Psoas muscle (tissue), 7 donors: ENCODE measurements at regions not wholly inside any gene's neighbourhood (a gene's known extent, or its start where the extent isn't known, plus 50 kb on each side); places are given as distances from the start of the nearest gene placed in this dataset.
"Not testable (repeated sequence)": the region's sequence is repeated elsewhere in the genome, so short reads cannot be mapped to it uniquely, and the experiment has no call there.

Source experiments
- ATAC-seq, 4 donors: fragments of 200-7000 bp; cut with Tn5 transposase; one replicate each; pipeline ENCODE4 v1.9.1; 2020; ENCODE audit warnings: moderate library complexity in 3 of 4, mild to moderate bottlenecking in 2 of 4
- DNase-seq, 2 donors: peaks; one replicate each; pipeline ENCODE4 v3.0.0-alpha.2; 2020
- H3K27ac ChIP-seq: fragments of 200-600 bp; one replicate; pipeline ENCODE4 v1.8.0; 2022
- H3K27me3 ChIP-seq, 3 donors: fragments of 200-600 bp in 1 of 3; one replicate each; pipeline versions ENCODE4 v1.6.1 to v1.8.0; 2013 to 2022; ENCODE audit warnings: low read length in 2 of 3, mild to moderate bottlenecking in 2 of 3, moderate library complexity in 1 of 3; ENCODE audit not compliant: insufficient read depth in 3 of 3
- H3K36me3 ChIP-seq, 2 donors: fragments of 200-600 bp in 1 of 2; one replicate each; pipeline versions ENCODE4 v1.6.1 to v1.8.0; 2013 to 2022; ENCODE audit warnings: low read depth in 1 of 2, mild to moderate bottlenecking in 1 of 2, moderate library complexity in 1 of 2; ENCODE audit not compliant: insufficient read depth in 1 of 2
- H3K4me1 ChIP-seq: fragments of 200-600 bp; one replicate; pipeline ENCODE4 v1.8.0; 2022
- H3K4me3 ChIP-seq: fragments of 200-600 bp; one replicate; pipeline ENCODE4 v1.8.0; 2022; ENCODE audit warnings: mild to moderate bottlenecking
- H3K9me3 ChIP-seq: fragments of 200-600 bp; one replicate; pipeline ENCODE4 v1.8.0; 2022
- CTCF ChIP-seq: fragments of 200-600 bp; IDR thresholded peaks from one replicate; pipeline ENCODE4 v1.8.0; 2022; ENCODE audit warnings: antibody characterized with exemption
- WGBS, 3 donors: extraction: QIAGEN DNeasy Blood & Tissue Kit; methylation state at CpG; one replicate each; pipeline versions ENCODE4 v1.1.6 to v1.1.7; 2013; 5-methylcytosine and 5-hydroxymethylcytosine counted together
- intact Hi-C, 2 donors: fragments of 100-400 bp; cut with DNase I; formaldehyde crosslinking; loops; one replicate each; pipeline versions ENCODE4 v1.11.0 to v1.14.2; 2022
- donor health status: healthy with polysubstance abuse.
- donor health status: DM: no; HTN: no; CAD: no; lungs with moderate emphysema.
- donor health status: Bipolar disorder and iron deficiency.
- donor health status: healthy.
- donor health status: DM: yes; HTN: yes; CAD: no.
- donor health status: DM: no; HTN: no; CAD: no.
- donor health status: DM: yes; HTN: yes; CAD: no.

GRCh38 chr18:46196627-46197243 lies 92.5 kb downstream of the HAUS1 start:
- intact Hi-C loops, result no loop called here
- H3K36me3 ChIP-seq, result no peaks in the 10 kb centered on the region
- TF ChIP-seq CTCF, result no peak
- DNase-seq (no peak), ATAC-seq (peak; percentile 54 to 71 (median 66))
- WGBS, 3 donors, result 49 to 54% (median 49%) methylated on average over 4 of the region's 4 CpGs
- no peak overlapping the region for H3K4me3 ChIP-seq
- peaks cover 54% of the 10 kb centered on the region for H3K4me1 ChIP-seq
- no peaks in the 10 kb centered on the region for H3K27me3 ChIP-seq
- no peaks in the 10 kb centered on the region for H3K9me3 ChIP-seq
- H3K27ac ChIP-seq, result peak overlapping the region; percentile 50

GRCh38 chr18:46199515-46200147 lies 95.4 kb downstream of the HAUS1 start:
- ATAC-seq (no peak), DNase-seq (no peak)
- Histone ChIP-seq H3K27me3 (no peaks in the 10 kb centered on the region), H3K36me3 (no peaks in the 10 kb centered on the region), H3K4me1 (peaks cover 60% of the 10 kb centered on the region), H3K27ac (peak overlapping the region; percentile 58), H3K9me3 (no peaks in the 10 kb centered on the region), H3K4me3 (no peak overlapping the region)
- no peak for TF ChIP-seq CTCF
- intact Hi-C loops, result no loop called here
- WGBS, 3 donors, result 83 to 87% (median 85%) methylated on average over 8 of the region's 8 CpGs

GRCh38 chr18:46200178-46201055 lies 96.2 kb downstream of the HAUS1 start:
- peak; percentile 43 to 69 (median 64) for ATAC-seq
- H3K9me3 ChIP-seq, H3K27me3 ChIP-seq, H3K36me3 ChIP-seq, DNase-seq, H3K4me3 ChIP-seq, intact Hi-C loops: not testable (repeated sequence)
- Histone ChIP-seq H3K4me1 (peaks cover 67% of the 10 kb centered on the region), H3K27ac (peak overlapping the region; percentile 71)
- 72 to 78% (median 74%) methylated on average over 11 of the region's 11 CpGs for WGBS, 3 donors

- Histone ChIP-seq H3K4me1 (peaks cover 51% of the 10 kb centered on the region), H3K9me3 (no peaks in the 10 kb centered on the region), H3K27ac (no peak overlapping the region), H3K4me3 (no peak overlapping the region), H3K27me3 (no peaks in the 10 kb centered on the region), H3K36me3 (no peaks in the 10 kb centered on the region)
- TF ChIP-seq CTCF, result no peak
- intact Hi-C loops, result no loop called here
- ATAC-seq (no peak), DNase-seq (no peak)
Measured at GRCh38 chr18:46204143-46204542, 100.0 kb downstream of the HAUS1 start.

- no peaks in the 10 kb centered on the region for H3K36me3 ChIP-seq
- WGBS, 3 donors, result 6 to 89% (median 53%) methylated on average over 1 of the region's 1 CpG
- no peak overlapping the region for H3K4me3 ChIP-seq
- peaks cover 37% of the 10 kb centered on the region for H3K4me1 ChIP-seq
- DNase-seq (no peak), ATAC-seq (no peak)
- H3K27ac ChIP-seq, result no peak overlapping the region
- no peak for TF ChIP-seq CTCF
- intact Hi-C loops, result no loop called here
- H3K27me3 ChIP-seq, result no peaks in the 10 kb centered on the region
- no peaks in the 10 kb centered on the region for H3K9me3 ChIP-seq
Measured at GRCh38 chr18:46207985-46208384, 103.8 kb downstream of the HAUS1 start.
